Stomach (tissue), 4 donors: ENCODE measurements at regions not wholly inside any gene's neighbourhood (a gene's known extent, or its start where the extent isn't known, plus 50 kb on each side); places are given as distances from the start of the nearest gene placed in this dataset.

Experiments
- EP300 ChIP-seq: sonication (generic); formaldehyde crosslinking; IDR thresholded peaks from one replicate; pipeline ENCODE4 v1.6.1; 2017; ENCODE audit warnings: antibody characterized with exemption
- POLR2A ChIP-seq, 4 donors: fragments of 450-650 bp; IDR thresholded peaks; one replicate each; pipeline ENCODE4 v1.6.1; 2016; ENCODE audit warnings: antibody characterized with exemption in 4 of 4, control low read depth in 2 of 4, mild to moderate bottlenecking in 1 of 4, moderate library complexity in 1 of 4
- TF ChIP-seq, protein P1 (sequence below), 7 experiments: fragments of 450-650 bp in 4 of 7; fragments of 200-600 bp in 3 of 7; sonication (generic) in 3 of 7; IDR thresholded peaks; one replicate each; pipeline ENCODE4 v1.5.1; 2016 to 2019; ENCODE audit warnings: antibody characterized with exemption in 7 of 7, control low read depth in 2 of 7, mild to moderate bottlenecking in 1 of 7

- TF ChIP-seq, protein P1, sequence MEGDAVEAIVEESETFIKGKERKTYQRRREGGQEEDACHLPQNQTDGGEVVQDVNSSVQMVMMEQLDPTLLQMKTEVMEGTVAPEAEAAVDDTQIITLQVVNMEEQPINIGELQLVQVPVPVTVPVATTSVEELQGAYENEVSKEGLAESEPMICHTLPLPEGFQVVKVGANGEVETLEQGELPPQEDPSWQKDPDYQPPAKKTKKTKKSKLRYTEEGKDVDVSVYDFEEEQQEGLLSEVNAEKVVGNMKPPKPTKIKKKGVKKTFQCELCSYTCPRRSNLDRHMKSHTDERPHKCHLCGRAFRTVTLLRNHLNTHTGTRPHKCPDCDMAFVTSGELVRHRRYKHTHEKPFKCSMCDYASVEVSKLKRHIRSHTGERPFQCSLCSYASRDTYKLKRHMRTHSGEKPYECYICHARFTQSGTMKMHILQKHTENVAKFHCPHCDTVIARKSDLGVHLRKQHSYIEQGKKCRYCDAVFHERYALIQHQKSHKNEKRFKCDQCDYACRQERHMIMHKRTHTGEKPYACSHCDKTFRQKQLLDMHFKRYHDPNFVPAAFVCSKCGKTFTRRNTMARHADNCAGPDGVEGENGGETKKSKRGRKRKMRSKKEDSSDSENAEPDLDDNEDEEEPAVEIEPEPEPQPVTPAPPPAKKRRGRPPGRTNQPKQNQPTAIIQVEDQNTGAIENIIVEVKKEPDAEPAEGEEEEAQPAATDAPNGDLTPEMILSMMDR (IDR thresholded peaks at IDR 0.05), result no peak
- TF ChIP-seq POLR2A (IDR thresholded peaks at IDR 0.05), result no peak
- no peak for TF ChIP-seq EP300
These were observed 1510.3 kb upstream of the PCDH10 start for GRCh38 chr4:131638781-131639180.
